ELF-1 (cell line): ENCODE measurements at regions not wholly inside any gene's neighbourhood (a gene's known extent, or its start where the extent isn't known, plus 50 kb on each side); places are given as distances from the start of the nearest gene placed in this dataset.
"Not testable (repeated sequence)": the region's sequence is repeated elsewhere in the genome, so short reads cannot be mapped to it uniquely, and the experiment has no call there.

Experiments
- DNase-seq: peaks from one replicate; pipeline ENCODE4 v3.0.0-alpha.2; 2016; ENCODE audit warnings: low read depth, low spot score

DNA sequence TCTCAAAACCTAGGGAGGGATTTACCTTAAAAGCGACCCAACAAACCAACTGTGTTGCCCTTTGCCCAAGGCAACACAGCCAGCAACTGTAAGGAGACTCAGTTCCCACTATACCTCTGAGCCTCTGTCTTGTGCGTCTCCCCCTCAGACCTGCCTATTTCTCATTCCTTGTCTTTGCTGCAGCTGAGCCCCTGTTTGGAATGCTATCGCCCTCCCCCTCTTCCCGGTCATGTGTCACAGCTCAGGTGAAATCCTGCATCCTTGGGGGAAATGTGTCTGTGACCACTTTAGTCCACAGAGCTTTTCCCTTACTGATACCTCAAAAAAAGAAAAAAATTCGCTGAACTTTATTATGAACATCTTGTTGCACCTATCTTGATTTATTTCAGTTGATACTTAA lies 52.0 kb upstream of the LRIG1 start:
- peak; percentile 29 for DNase-seq

DNA sequence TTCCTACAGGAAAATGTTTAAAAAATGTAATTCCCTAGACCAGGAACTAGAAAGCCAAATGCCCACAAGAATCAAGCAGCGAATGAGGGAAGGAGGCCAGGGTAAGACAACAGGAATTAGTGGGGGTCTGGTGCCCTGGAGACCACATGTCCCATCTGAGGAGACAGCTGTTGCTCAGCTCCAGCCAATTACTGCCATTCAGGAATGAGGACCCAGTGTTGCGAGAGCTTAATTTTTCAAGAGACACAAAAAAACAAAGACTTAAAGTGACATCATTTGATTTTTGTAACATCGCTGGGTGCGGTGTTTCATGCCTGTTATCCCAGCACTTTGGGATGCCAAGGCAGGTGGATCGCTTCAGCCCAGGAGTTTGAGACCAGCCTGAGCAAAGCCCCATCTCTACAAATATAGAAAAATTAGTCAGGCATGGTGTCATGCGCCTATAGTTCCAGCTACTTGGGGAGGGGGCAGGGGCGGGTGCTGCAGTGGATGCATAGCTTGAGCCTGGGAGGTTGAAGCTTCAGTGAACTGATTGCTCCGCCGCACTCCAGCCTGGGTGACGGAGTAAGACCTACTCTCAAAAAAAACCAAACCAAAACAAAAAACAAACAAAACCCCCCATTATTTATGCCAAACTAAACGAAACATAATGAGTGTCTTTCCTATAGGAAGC lies 52.8 kb upstream of the LRIG1 start:
- peak; percentile 2 for DNase-seq

DNA sequence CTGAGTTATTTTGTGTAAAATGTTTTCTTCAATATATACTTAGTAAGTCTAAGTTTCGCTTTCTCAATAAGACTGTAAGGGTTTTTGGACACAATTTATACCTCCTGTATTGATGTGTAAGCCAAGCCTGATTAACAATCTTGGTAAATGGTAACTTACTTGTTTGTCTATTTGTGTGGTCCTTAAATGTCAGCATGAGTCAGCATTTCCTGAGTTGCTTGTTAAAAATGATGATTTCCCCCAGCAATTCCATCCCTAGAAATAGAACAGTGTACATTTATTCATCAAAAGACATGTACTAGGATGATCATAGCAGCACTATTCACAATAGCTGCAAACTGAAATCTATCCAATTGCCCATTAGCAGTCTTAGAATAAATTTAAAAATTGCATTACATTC lies 53.4 kb upstream of the LRIG1 start:
- no peak for DNase-seq

DNA sequence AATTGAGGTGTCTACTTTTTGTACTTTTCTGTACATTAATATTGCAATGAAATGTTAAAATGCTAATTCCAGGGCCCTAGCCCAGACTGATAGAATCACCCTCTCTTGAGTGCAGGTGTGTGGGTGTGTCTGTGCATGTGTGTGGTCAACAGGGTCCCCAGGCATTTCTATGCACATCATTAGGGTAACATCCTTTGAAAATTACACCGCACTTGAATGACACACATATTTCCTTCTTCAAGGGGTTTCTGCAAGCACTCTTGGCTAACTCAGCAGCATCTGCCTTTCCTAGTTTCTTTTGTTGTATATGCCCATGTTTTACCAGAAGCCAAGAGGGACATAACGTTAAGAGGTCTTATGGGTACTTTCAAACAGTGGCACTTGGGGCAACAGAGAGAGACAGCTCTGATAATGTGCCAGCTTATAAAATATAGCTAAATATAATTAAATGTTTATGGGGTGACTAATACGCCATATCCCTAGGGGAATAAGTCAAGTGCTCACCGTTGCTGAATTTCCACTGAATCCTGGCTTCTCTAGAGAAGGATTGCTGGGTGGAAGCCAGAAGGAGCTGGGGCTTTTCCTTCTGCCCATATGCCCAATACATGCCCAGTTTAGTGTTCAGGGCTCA lies 54.5 kb upstream of the LRIG1 start:
- DNase-seq, result no peak

DNA sequence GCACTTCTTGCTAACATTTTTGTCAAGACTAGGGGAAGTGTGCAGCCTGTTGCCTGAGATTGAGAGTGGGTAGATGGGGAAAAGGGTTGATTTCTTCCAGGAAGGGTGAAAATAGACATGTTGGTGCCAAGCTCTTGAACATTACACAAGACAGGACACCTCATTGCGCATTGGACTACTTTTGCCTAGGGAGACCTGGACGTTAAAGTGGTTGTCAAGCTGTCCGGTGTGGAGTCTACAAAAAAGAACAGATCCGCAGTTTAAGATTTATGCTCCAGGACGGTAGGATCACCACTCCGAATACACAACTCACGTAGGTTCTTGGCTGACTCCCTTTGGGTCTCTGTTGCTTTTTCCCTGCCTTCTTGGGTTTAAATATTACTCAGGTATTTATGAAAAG lies 56.3 kb upstream of the LRIG1 start:
- no peak for DNase-seq

DNA sequence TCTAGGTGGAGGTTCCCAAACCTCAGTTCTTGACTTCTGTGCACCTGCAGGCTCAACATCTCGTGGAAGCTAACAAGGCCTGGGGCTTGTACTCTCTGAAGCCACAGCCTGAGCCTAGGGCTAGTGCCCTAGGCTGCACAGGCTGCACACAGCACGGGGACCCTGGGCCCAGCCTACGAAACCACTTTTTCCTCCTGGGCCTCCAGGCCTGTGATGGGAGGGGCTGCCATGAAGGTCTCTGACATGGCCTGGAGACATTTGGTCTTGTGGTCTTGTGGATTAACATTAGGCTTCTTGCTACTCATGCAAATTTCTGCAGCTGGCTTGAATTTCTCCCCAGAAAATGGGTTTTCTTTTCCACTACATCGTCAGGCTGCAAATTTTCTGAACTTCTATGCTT lies 59.1 kb upstream of the LRIG1 start:
- DNase-seq, result not testable (repeated sequence)

DNA sequence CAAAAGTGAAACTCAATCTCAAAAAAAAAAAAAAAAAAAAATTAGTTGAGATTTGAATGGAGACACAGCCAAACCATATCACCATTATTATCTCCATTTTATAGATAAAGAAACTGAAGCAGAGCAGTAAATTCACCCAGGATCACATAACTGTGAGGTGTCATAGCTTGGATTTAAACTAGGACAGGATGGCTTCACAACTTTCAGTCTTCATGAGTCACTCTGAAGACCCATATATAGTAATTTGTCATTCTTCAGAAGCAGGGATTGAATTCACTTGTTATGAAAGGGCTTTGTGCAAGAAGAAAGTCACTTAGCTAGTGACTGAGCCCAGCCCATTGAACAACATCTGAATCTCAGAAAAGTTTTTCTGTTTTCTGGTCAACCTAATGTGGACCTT lies 60.5 kb upstream of the LRIG1 start:
- no peak for DNase-seq

DNA sequence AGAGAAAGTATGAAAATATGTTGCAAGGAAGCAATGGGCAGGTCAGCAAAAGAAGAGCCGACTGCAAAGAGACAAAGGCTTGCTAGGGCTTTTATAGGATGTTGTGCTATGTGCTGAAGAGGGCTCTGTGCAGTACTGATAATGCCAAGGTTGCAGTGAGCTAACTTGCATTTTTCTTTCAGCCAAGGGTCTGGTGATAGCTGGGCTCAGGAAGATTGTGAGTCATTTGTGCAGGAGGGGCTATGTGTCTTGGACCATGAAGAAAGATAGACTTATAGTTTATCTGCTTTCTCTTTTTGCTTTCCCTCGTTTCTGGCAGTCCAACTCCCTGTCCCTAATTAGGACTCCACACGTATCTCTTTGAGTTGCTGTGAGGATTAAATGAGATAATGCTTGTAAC lies 64.5 kb upstream of the LRIG1 start:
- peak; percentile 14 for DNase-seq

DNA sequence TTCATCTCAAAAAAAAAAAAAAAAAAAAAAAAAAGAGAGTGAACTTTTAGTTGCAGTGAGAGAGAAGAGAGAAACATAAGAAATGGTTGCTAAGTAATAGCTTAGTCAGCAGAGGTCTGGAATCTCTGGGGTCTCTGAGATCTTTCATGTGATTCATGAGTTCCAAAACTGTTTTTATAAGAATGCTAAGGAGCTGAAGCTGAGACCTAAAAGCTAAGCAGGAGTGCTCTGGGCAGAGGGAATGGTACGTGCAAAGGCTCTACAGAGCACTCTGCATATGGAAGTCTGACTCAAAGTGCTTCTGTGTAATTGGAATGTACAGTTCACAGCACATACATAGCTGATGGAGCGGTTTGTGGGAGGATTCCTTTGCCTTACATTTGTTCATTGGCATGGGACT lies 66.3 kb upstream of the LRIG1 start:
- DNase-seq, result no peak

DNA sequence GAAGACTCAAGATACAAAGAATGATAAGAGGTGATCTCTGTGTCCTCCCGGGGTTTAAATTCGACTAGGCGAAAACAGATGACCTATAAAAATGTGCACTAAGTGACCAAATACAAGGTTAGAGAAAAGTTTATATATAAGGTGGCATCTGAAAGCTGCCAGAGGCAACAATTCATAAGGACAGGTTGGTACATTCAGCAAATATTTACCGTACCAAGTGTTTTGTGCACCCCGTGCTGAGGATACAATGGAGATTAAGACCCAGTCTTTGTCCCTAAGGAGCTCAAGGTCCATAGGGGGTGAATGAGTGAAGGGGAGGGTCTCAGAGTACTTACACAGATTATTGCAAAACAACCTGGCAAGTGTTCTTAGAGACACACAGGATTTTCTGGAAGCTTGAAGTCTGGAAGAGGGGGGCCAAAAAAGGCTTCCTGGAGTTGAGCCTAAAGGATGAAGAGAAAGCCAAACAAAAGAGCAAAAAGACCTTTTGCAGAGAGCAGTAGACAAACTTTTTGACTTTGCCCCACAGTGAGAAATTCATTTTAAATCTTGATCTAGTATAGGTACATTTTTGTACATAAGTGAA lies 71.4 kb upstream of the LRIG1 start:
- DNase-seq, result peak; percentile 16

DNA sequence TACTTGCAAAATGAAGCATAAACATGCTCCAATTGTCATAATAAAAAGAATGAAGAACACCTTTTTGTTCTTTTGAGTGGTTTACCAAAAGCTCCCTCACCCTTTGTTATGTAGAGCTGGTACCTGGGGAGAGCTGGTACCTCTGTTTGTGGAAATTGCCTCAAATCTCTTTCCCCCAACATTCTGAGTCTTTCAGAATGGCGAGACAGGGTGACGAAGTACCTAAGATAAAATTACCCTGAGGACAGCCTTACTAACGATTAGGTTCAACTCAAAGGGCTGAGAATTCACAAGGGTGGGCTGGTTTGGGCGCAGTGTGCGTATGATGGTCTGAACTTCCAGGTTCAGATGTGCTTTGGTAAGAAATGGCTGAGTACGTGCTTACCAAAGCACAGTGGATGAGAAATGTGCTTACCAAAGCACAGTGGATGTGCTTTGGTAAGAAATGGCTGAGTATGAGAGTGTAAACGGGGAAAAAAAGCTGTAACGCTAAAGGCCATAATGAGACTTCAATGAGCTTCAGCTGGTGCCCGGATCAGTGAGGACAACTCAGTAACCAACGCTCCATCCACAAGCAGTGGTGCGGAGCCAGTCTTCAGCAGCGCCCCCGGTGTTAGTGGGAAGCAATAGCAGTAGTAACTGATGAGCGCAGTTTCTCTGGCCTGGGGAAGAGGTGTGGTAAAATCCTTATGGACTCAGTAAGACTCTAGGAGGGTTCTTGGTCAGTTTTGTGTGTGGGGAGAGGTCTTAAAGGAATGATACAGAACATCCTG lies 72.3 kb upstream of the LRIG1 start:
- DNase-seq, result peak; percentile 89

DNA sequence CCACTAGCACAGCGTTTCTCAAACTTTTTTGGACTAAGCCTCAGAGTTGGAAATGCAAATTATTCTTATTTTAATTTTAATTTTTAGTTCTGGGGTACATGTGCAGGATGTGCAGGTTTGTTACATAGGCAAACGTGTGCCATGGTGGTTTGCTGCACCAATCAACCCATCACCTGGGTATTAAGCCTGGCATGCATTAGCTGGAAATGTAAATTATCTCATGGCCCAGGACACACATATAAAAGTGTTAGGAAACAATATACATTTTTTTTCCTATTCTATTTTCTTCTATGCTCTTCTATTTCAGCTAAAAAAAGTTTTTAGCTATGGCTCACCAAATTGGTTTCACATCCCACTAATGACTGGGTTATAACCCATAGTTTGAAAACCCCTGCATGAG lies 73.3 kb upstream of the LRIG1 start:
- DNase-seq, result no peak

DNA sequence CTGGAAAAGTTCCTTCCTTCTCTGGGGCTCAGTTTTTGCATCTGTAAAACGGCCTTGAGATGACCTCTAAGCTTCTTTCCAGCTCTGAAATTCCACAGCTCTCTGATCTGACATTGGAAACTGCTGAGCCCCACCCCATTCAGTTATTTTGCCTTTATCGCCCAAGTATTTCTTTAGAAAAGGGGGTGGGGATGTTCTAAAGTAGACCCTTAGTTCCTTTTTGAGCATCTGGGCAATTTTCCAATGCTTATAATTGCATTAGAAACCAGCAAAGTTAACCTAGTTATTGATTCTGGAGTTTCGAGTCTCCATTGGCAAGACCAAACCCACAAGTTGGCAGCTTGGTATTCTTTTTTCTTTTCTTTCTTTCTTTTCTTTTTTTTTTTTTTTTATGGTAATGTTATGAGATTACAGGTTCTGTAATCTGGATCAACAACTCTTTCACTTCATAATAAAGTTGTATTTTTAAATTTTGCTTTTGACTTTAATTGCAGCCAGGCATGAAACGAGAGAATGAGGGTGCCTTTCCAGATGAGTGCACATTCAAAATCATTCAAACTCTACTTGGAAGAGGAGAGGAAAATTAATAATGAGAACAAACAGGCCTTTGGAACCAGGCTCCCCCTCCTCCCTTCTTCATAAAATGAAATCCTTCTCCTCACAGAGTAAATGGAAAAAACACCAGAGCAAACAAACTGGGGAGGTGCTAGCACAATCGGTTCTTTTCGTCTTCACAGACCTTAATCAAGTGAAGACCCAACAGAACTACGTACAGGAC lies 76.8 kb upstream of the LRIG1 start:
- no peak for DNase-seq

DNA sequence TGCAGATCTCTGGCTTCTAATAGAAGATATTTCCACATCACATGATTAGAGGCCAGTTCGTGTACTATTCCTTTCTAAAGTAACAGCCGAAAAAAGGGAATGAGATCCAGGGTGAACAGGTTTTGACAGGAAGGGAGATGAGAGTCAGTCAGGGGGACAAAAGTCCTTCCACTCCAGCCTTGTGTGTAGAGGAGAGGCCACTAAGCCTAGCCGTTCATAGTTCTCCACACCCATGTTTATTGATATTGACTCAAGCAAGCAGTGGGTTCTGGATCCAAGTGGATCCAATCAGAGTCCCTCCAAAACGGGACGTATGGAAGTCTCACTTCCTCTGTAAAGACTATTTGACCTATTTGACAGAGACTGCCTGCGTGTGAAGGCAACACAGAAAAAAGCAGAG lies 80.4 kb upstream of the LRIG1 start:
- no peak for DNase-seq

DNA sequence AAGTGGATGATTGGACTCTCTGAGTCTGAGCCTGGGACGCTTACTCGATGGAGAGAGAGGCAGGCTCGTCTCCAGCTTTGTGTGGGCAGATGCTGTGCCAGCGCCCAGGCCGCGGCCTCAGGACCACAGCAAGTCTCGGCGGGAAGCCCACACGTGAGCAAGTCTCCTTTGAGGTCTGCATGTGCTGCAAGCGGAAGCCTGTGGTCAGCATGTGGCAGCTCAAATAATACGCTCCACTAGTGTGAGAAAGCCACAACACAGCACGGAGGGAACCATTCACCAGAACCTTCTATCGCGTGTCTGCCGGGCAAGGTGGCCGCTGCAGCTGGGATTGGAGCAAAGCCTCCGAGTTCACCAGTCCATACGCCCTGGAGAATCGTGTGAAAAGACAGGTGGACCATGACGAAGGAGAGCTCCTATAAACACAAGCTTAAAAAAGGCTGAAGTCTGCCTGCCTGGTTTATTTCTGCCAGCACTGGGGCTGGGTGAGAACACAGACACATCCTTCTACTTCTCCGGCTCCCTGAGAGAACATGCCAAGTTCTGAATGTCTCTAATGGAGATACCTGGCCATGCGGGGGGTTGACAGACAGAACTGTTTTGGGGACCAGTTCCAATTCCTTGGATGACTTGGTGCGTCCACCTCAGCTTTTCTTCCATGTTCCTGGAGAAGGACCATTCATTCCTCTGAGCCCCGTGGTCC lies 82.0 kb upstream of the LRIG1 start:
- DNase-seq, result no peak

DNA sequence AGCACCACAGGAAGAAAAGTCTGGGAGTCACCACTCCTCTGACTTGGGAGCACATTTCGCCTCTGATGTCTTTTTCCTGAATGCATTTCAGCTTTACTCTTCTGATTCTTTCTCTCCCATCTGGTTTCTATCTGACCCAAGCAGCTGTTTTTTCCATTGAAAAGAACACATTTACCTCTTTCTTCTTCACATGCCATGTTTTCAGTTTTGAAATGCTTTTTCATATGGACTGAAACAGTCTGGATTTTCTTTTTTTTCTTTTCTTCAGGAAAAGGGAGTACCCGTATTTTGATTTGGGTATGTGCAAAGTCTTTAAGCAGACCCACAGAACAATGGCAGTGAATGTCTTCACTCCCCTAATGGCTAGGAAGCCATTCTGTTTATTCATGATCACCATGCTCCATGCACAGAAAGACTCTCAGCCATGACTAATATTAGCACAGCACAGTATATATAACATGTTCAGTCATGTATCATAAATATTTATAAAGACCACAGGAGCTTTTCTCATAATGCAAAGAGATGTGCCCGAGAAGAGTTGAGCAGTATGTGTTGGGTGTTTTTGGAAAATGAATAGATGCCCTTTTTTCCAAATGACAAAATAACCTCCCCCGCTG lies 82.7 kb upstream of the LRIG1 start:
- no peak for DNase-seq

DNA sequence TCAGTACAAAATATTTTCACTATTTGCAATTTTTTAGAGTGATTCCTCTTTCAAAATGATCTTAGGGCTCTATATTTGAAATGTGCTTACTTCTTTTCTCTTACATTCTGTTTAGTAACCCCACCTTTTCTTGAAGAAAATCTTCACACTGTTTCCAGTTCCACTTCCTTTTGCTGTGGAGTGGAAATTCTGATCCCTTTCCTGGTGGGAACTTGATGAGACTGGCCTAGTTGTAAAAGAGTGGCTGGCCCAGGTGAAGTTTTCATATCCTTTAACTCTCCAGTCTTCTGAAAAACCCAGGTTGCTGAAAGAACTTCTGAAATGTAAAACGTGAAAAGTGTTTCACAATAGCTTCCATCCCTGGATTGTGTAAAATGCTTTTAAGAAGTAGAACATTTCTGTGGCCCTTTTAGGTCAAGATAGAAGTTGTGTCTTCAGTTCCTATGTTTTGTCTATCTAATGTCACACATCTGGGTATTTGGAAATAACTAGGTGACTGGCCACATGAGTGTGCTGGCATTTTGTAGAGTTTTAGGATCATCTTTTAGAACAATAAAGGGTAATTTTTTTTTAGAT lies 84.8 kb upstream of the LRIG1 start:
- no peak for DNase-seq

DNA sequence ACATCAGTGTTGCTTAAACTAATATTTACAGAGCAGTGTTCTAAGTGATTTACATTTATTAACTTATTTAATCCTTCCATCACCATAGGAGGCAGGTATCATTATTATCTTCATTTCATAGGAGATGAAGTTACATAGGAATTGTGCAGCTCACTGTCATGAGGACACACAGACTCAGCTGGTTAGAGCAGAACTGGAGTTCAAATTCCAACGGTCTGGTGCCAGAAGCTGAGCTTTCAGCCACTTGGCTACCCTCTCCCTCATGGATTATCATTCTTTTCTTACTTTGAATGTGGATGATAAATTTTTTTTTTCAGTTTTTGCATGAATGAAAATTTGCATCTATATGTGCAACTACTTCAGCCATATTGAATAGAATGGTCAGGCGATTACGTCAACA lies 86.0 kb upstream of the LRIG1 start:
- DNase-seq, result no peak

DNA sequence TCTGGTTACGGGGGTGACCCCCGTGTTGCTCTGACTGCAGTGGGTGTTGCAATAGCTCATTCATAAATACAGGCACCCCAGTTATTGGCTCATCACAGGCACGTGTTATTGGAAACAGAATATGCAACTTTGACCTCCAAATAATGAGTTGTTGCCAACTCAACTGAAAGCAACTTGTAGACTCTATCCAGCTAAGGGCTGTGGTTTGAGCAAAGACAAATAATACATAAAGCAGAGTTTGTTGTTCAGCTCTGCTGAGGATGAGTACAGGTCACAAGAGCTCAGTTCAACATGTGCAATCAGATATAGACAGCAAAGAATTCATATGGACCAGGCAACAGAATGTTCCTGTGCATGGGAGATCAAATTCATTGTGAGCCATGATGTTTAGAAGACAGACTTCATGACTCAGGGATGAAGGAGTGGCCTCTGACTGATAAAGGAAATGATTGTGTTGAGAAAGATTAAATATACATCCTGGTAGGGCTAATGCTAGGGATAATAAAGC lies 87.6 kb upstream of the LRIG1 start:
- DNase-seq, result no peak
